ENCODE measurements at regions not wholly inside any gene's neighbourhood (a gene's known extent, or its start where the extent isn't known, plus 50 kb on each side); places are given as distances from the start of the nearest gene placed in this dataset.

DNA sequence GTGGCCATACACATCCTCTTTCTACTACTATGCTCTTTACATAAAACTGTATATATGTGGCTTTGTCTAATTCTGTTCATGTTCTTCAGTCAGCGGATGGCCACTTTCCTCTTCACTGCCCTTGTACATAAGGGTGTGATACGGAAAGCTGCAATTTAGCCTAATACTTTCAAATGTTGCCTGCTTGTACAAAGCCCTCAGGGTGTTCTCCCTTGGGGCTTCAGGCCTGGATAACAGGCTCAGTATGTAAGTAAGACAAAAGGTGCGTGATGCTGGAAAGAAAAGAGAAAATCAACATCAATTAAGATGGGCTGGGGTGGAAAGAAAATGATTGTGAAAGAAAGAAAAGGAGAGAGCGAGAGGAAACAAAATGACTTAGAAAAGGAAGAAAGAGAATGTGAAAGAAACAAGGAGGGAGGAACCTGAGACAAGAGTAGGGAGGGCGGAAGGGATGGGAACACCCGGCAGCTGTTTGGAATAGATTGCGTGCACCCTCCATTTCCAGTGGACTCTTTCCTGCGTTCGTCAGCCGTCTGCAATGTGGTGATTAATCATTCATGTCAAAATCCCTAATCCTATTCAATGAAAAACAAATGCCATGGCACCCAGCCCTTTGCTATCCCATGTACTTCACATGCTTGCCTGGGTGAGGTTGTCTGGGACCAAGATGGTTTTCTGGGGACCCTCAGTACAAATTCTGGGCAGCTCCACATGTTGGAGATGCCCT lies 553.6 kb downstream of the NUF2 start:
- peak; percentile 35 for DNase-seq
- Histone ChIP-seq H3K9ac (ENCODE audit: low read depth in 2 of 2, low read length in 2 of 2) (no peak overlapping the region), H3K4me1 (no peaks in the 10 kb centered on the region), H3K9me3 (no peaks in the 10 kb centered on the region), H3K36me3 (no peaks in the 10 kb centered on the region), H3K4me3 (no peak overlapping the region), H3K27ac (peak overlapping the region; percentile 30), H3K27me3 (no peaks in the 10 kb centered on the region)
- intact Hi-C loops (cut with DNase I): no loop called here
- TF ChIP-seq, protein P1, sequence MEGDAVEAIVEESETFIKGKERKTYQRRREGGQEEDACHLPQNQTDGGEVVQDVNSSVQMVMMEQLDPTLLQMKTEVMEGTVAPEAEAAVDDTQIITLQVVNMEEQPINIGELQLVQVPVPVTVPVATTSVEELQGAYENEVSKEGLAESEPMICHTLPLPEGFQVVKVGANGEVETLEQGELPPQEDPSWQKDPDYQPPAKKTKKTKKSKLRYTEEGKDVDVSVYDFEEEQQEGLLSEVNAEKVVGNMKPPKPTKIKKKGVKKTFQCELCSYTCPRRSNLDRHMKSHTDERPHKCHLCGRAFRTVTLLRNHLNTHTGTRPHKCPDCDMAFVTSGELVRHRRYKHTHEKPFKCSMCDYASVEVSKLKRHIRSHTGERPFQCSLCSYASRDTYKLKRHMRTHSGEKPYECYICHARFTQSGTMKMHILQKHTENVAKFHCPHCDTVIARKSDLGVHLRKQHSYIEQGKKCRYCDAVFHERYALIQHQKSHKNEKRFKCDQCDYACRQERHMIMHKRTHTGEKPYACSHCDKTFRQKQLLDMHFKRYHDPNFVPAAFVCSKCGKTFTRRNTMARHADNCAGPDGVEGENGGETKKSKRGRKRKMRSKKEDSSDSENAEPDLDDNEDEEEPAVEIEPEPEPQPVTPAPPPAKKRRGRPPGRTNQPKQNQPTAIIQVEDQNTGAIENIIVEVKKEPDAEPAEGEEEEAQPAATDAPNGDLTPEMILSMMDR (IDR thresholded peaks at IDR 0.05): no peak

DNA sequence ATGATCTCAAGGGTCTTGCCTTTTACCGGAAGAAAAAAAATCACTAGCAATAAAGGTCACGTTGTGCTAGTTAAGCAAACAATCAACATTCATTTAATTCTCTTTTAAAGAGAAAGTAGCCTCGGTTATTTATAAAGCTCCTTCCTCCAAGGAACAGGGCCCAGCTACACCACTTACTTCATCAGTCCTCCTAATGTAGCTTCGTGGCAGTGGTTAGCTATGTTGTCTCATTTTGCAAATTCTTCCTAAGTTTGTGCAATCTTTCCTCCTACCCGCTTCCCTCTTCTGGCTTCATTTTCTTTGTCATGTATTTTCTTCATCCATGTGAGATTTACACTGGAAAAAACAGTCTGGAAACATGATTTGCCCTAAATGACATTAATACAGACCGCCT lies 554.2 kb downstream of the NUF2 start:
- Histone ChIP-seq H3K27ac (peak overlapping the region; percentile 30), H3K4me3 (no peak overlapping the region), H3K4me1 (no peaks in the 10 kb centered on the region), H3K9me3 (no peaks in the 10 kb centered on the region), H3K36me3 (no peaks in the 10 kb centered on the region), H3K9ac (ENCODE audit: low read depth in 2 of 2, low read length in 2 of 2) (no peak overlapping the region), H3K27me3 (no peaks in the 10 kb centered on the region)
- DNase-seq: no peak
- TF ChIP-seq, protein P1 (IDR thresholded peaks at IDR 0.05): no peak
- intact Hi-C loops (cut with DNase I): no loop called here

DNA sequence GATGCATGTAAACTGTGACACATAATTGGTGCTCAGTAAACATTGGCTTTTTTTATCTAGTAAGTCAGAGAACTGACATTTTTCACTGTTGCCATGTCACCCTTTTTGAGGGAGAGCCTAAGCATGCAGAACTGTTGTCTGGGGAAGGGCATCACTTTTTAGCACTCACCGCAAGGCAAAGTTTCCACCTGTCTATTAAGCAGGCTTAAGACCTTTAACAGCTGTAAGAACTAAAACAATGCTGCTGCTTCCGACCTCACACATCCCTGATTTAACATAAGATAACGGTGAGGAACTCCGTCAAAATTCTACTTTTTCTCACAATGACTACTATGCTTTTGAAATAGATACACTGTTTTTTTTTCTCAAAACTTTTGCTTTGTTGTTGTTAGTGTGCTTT lies 554.8 kb downstream of the NUF2 start:
- Histone ChIP-seq H3K36me3 (no peaks in the 10 kb centered on the region), H3K27ac (no peak overlapping the region), H3K27me3 (no peaks in the 10 kb centered on the region), H3K9me3 (no peaks in the 10 kb centered on the region), H3K4me3 (no peak overlapping the region), H3K4me1 (no peaks in the 10 kb centered on the region), H3K9ac (ENCODE audit: low read depth in 2 of 2, low read length in 2 of 2) (no peak overlapping the region)
- TF ChIP-seq, protein P1 (IDR thresholded peaks at IDR 0.05): no peak
- no peak for DNase-seq
- intact Hi-C loops (cut with DNase I): no loop called here

DNA sequence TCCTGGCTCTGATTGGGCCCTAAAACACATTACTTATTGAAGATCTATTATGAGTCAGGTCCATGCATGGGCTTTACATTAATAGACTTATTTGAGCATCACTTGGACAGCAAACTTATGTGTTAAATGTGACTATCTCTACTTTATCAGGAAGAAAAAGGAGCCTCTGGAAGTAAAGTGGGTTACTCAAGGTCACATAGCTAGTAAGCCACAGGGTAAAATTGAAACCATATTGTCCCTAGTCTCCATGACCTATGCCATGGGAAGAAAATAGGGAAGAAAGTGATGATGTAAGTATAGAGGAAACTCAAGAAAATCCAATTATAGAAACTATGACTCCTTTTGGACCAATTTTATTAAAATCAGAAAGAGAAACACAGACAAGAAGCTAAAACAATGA lies 555.3 kb downstream of the NUF2 start:
- H3K9ac ChIP-seq (ENCODE audit: low read depth in 2 of 2, low read length in 2 of 2): no peak overlapping the region
- DNase-seq: no peak
- H3K4me3 ChIP-seq: no peak overlapping the region
- no peaks in the 10 kb centered on the region for H3K36me3 ChIP-seq
- no peaks in the 10 kb centered on the region for H3K27me3 ChIP-seq
- no peaks in the 10 kb centered on the region for H3K4me1 ChIP-seq
- intact Hi-C loops (cut with DNase I): no loop called here
- H3K9me3 ChIP-seq: no peaks in the 10 kb centered on the region
- H3K27ac ChIP-seq: no peak overlapping the region
- TF ChIP-seq, protein P1 (IDR thresholded peaks at IDR 0.05): no peak

DNA sequence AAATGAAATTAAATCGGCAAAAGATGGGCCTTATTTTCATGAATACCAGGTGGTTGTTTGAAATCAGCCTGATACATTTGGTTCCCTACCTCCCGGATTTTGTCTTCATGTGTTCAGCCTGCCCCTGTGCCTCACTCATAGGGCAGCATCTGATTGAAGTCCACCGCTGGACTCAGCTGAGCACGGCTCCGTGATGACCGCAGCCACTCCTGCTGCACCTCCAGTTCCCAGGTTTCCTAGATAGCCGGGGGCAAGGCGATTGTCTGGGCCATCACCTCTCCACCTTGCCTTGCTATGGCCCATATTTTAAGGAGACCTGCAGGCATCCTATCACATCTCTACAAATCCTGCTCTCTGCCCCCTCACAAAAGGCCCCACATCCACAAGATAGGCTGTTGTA lies 563.8 kb downstream of the NUF2 start:
- Histone ChIP-seq H3K4me3 (no peak overlapping the region), H3K4me1 (no peaks in the 10 kb centered on the region), H3K27me3 (no peaks in the 10 kb centered on the region), H3K27ac (no peak overlapping the region), H3K9me3 (no peaks in the 10 kb centered on the region), H3K9ac (ENCODE audit: low read depth in 2 of 2, low read length in 2 of 2) (no peak overlapping the region), H3K36me3 (no peaks in the 10 kb centered on the region)
- intact Hi-C loops (cut with DNase I): no loop called here
- no peak for DNase-seq
- TF ChIP-seq, protein P1 (IDR thresholded peaks at IDR 0.05): no peak
